GM12873 (cell line): ENCODE measurements at regions not wholly inside any gene's neighbourhood (a gene's known extent, or its start where the extent isn't known, plus 50 kb on each side); places are given as distances from the start of the nearest gene placed in this dataset.

Experiments
- TF ChIP-seq, protein P1 (sequence below): IDR thresholded peaks from 2 replicates; pipeline ENCODE4 v1.5.1; 2012; ENCODE audit warnings: low read depth, mild to moderate bottlenecking, moderate library complexity, low read length, control low read depth; ENCODE audit not compliant: insufficient read depth; ENCODE audit errors: missing control alignments

GRCh38 chr6:140609321-140609720 lies 1234.9 kb upstream of the CITED2 start:
- TF ChIP-seq, protein P1, sequence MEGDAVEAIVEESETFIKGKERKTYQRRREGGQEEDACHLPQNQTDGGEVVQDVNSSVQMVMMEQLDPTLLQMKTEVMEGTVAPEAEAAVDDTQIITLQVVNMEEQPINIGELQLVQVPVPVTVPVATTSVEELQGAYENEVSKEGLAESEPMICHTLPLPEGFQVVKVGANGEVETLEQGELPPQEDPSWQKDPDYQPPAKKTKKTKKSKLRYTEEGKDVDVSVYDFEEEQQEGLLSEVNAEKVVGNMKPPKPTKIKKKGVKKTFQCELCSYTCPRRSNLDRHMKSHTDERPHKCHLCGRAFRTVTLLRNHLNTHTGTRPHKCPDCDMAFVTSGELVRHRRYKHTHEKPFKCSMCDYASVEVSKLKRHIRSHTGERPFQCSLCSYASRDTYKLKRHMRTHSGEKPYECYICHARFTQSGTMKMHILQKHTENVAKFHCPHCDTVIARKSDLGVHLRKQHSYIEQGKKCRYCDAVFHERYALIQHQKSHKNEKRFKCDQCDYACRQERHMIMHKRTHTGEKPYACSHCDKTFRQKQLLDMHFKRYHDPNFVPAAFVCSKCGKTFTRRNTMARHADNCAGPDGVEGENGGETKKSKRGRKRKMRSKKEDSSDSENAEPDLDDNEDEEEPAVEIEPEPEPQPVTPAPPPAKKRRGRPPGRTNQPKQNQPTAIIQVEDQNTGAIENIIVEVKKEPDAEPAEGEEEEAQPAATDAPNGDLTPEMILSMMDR: no peak

- TF ChIP-seq, protein P1: no peak
Observed at GRCh38 chr6:140604786-140605185, 1230.3 kb upstream of the CITED2 start.

DNA sequence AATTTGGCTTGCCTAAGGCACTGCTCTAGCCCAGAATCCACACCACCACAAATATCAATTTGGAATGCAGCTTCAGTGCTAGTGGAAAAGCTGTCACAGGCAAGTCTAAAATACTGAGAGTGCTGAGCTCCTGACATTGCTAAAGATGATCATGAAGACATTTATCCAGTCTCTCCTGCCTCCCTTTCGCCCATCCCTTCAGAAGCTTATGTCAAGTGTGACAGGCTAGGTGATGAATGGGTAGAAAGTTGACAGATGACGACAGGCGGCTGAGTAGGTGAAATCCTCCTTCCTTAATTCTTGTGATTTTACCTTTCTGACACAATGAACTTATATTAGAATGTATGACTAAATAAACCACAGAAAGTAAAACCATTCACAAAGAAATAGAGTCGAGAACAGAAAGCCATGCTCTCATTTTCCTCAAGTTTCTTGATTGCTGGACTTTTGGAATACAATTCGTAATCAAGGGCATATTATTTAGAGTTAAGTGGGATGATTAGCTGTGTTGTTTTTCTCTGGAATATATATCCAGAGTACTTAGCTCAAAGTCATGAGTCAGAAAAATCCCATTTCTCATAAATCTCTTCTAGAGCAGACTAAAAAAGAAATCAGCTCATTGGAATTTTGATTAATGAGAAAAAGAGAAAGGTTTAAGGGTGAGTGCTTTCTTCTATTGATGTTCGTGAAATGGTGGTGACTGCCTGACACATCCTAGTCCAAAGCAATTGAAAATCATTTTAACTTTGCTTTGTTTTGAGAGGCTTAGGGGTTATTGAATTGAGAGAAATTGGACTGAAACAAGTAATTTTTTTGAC lies 1228.2 kb upstream of the CITED2 start:
- TF ChIP-seq, protein P1: no peak

DNA sequence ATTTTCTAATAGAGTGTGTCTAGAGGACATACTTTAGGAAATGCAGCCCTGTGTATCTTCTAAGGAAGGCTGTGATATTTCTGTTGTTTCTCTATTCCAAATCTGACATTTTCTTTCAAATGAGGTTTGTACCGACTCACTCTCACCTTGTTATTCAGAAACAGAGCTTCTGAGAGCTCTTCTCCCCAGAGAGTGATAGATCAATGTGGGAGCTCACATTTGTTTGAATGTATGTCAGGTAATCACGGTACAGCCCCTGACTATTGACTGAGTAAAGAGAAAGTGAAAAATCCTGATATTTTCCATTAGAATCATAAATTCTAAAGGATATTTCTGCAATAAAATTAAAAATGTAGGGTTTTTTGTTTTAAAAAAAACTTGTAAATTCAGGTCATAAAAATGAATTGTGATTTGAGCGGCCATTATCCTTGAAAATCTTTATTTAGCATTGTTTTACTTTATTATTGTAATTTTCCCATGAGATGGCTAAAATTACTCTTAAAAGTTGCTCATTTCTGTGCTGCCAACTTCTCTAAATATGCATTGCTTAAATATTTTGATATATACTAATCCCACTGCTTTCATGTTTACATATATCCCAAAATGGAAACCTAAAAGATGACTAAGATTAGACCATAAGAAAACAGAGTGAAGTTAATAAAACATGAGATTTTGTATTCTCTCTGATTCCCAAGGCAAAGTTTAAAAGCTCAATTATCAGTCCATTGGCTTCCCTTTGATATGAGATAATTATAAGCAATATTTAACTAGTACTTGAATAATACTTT lies 1226.8 kb upstream of the CITED2 start:
- TF ChIP-seq, protein P1: no peak

GRCh38 chr6:140599916-140600315 lies 1225.5 kb upstream of the CITED2 start:
- TF ChIP-seq, protein P1: no peak

GRCh38 chr6:140597181-140597580 lies 1222.7 kb upstream of the CITED2 start:
- TF ChIP-seq, protein P1: no peak

DNA sequence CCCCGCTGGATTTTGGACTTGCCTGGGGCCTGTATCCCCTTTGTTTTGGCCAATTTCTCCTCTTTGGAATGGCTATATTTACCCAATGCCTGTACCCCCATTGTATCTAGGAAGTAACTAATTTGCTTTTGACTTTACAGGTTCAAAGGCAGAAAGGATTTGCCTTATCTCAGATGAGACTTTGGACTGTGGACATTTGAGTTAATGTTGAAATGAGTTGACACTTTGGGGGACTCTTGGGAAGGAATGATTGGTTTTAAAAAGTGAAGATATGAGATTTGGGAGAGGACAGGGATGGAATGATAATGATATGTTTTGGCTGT lies 1220.3 kb upstream of the CITED2 start:
- TF ChIP-seq, protein P1: no peak
